Activated CD8-positive, alpha-beta T cell treated with anti-CD3 and anti-CD28 coated beads for 36 hours (primary cell): ENCODE measurements at regions not wholly inside any gene's neighbourhood (a gene's known extent, or its start where the extent isn't known, plus 50 kb on each side); places are given as distances from the start of the nearest gene placed in this dataset.

Source experiments
- ATAC-seq: fragments of 200-7000 bp; cut with Tn5 transposase; one replicate; pipeline ENCODE4 v1.10.0; 2021; ENCODE audit warnings: mild to moderate bottlenecking, moderate library complexity
- CTCF ChIA-PET: fragments of 350-600 bp; sonication (Branson Sonifier 250); formaldehyde crosslinking; loops from one replicate; lab custom pipeline; 2021; ENCODE audit warnings: antibody characterized with exemption; lab: Charles Lee
- POLR2A ChIA-PET: fragments of 350-600 bp; sonication (Branson Sonifier 250); formaldehyde crosslinking; loops from one replicate; lab custom pipeline; 2021; ENCODE audit warnings: antibody characterized with exemption; lab: Charles Lee
- DNase-seq: peaks from one replicate; pipeline ENCODE4 v3.0.0-alpha.2; 2020
- H3K27ac Mint-ChIP-seq: one replicate; pipeline ENCODE4 v1.8.0; 2021; ENCODE audit warnings: mild to moderate bottlenecking, mixed read lengths
- H3K27me3 Mint-ChIP-seq: one replicate; pipeline ENCODE4 v1.8.0; 2021; ENCODE audit warnings: mixed read lengths
- H3K36me3 Mint-ChIP-seq: one replicate; pipeline ENCODE4 v1.8.0; 2021; ENCODE audit warnings: low read depth, mixed read lengths
- H3K4me1 Mint-ChIP-seq: one replicate; pipeline ENCODE4 v1.8.0; 2021; ENCODE audit warnings: low read depth, mixed read lengths
- H3K4me3 Mint-ChIP-seq: one replicate; pipeline ENCODE4 v1.8.0; 2021; ENCODE audit warnings: mild to moderate bottlenecking, moderate library complexity, mixed read lengths
- H3K9me3 Mint-ChIP-seq: one replicate; pipeline ENCODE4 v1.8.0; 2021; ENCODE audit warnings: mixed read lengths
- intact Hi-C: fragments of 100-400 bp; cut with micrococcal nuclease; formaldehyde crosslinking; loops from one replicate; pipeline ENCODE4 v1.10.0; 2022
- TF ChIP-seq, protein P1 (sequence below): fragments of 200-600 bp; IDR thresholded peaks from one replicate; pipeline ENCODE4 v1.8.0; 2022; ENCODE audit warnings: antibody characterized with exemption, mild to moderate bottlenecking

DNA sequence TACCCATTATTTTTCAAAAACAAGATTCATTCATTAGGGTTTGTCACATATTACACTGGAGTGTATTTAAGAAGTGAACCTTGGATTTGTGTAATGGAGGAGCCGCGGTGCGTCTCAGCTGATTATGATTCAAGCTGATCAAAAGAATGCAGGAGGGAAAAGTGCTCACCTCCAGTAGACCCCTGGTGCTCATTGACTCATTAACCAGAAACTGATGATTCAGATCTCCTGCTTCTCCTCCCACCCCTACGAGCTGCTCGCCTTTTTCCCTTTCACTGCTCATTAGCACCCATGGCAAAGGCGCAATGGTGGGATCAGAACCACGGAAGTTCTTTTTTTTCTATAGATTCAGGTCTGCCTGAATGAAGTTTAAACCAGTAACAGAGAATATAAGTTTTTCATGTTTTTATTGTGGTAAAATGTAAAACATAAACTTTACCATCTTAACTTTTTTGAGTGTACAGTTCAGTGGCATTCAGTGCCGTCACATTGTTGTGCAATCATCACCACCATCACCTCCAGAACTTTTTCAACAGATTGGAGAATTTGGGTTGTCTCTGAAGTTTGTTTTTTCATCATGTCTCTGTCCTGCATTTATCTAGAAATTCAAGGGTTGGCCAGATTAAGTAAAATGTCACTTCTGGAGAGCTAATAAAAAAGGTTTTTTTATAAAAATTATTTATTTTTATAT is 101.6 kb downstream of the LINC00237 start:
- no peaks in the 10 kb centered on the region for H3K36me3 Mint-ChIP-seq
- ChIA-PET CTCF (no interaction called here), POLR2A (no interaction called here)

DNA sequence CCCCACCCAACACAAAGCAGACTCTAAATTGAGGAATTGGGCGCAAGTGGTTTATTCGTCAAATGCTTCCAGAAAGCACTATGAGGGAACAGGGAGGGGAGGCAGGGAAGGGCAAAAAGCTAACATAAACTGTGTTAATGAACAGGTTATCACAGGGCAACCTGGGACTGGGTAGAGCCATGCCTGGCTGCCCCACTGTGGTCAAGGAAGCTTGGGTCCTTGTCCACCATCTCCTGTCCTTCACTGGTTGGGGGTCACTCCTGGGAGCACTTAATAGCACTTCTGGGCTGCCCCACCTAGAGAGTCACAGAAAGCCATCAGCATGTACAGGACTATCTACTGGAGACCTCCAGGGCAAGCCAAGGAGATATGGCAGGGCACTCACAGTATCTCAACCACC is 102.3 kb downstream of the LINC00237 start:
- Mint-ChIP-seq H3K4me1 (no peaks in the 10 kb centered on the region), H3K4me3 (no peak overlapping the region), H3K27ac (no peak overlapping the region), H3K36me3 (no peaks in the 10 kb centered on the region), H3K27me3 (peaks cover 8% of the 10 kb centered on the region), H3K9me3 (no peaks in the 10 kb centered on the region)
- intact Hi-C loops: no loop called here
- no peak for ATAC-seq
- TF ChIP-seq, protein P1, sequence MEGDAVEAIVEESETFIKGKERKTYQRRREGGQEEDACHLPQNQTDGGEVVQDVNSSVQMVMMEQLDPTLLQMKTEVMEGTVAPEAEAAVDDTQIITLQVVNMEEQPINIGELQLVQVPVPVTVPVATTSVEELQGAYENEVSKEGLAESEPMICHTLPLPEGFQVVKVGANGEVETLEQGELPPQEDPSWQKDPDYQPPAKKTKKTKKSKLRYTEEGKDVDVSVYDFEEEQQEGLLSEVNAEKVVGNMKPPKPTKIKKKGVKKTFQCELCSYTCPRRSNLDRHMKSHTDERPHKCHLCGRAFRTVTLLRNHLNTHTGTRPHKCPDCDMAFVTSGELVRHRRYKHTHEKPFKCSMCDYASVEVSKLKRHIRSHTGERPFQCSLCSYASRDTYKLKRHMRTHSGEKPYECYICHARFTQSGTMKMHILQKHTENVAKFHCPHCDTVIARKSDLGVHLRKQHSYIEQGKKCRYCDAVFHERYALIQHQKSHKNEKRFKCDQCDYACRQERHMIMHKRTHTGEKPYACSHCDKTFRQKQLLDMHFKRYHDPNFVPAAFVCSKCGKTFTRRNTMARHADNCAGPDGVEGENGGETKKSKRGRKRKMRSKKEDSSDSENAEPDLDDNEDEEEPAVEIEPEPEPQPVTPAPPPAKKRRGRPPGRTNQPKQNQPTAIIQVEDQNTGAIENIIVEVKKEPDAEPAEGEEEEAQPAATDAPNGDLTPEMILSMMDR: no peak
- ChIA-PET CTCF (no interaction called here), POLR2A (no interaction called here)
- DNase-seq: no peak

More for the DNA sequence above, 101.6 kb downstream of the LINC00237 start:
- ATAC-seq (no peak), DNase-seq (no peak)
- Mint-ChIP-seq H3K4me1 (no peaks in the 10 kb centered on the region), H3K27ac (no peak overlapping the region), H3K9me3 (no peaks in the 10 kb centered on the region), H3K4me3 (no peak overlapping the region), H3K27me3 (peaks cover 8% of the 10 kb centered on the region)
- intact Hi-C loops: no loop called here
- TF ChIP-seq, protein P1: no peak

DNA sequence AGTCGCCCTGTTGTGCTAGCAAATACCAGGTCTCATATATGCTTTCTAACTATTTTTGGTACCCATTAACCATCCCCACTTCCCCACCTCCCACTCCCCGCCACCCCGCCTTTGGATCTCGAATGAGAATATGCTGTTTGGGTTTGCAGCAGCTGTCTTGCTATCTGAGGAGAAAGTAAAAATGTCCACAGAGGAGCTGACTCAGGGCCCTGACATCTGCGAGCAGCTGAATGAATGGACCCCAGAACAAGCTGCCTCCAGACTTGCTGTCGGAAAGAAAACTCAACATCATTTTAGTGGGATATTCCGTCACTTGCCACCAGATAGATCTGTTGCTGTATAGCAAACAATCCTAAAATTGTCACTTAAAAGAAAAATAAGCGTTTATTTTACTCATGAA is 103.7 kb downstream of the LINC00237 start:
- ChIA-PET CTCF (no interaction called here), POLR2A (no interaction called here)
- DNase-seq (no peak), ATAC-seq (no peak)
- no peaks in the 10 kb centered on the region for H3K36me3 Mint-ChIP-seq
- intact Hi-C loops: no loop called here
- TF ChIP-seq, protein P1: no peak
- H3K27ac Mint-ChIP-seq: no peak overlapping the region
- no peaks in the 10 kb centered on the region for H3K9me3 Mint-ChIP-seq
- no peaks in the 10 kb centered on the region for H3K4me1 Mint-ChIP-seq
- H3K27me3 Mint-ChIP-seq: peaks cover 6% of the 10 kb centered on the region
- H3K4me3 Mint-ChIP-seq: no peak overlapping the region

DNA sequence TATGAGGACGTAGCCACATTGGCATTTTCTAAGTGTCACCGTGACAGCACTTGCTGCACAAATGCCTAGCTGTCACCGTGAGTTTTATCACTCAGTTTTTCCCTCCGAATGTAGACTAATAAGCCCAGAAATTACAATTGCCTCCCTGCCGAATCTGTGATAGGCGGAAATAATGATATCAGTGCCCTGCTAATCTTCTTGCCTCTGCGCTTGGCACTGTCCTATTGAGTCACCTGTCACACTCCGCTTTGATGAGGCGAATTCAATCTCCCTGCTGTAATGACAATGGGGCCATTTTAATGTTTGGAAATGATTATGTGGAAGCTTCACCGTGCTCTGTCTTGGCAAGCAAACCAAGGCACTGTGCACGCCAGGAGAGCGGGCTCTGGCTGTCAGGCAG is 112.8 kb downstream of the LINC00237 start:
- intact Hi-C loops: no loop called here
- ATAC-seq (no peak), DNase-seq (no peak)
- Mint-ChIP-seq H3K4me1 (no peaks in the 10 kb centered on the region), H3K27me3 (peaks cover 10% of the 10 kb centered on the region), H3K9me3 (no peaks in the 10 kb centered on the region), H3K36me3 (no peaks in the 10 kb centered on the region), H3K27ac (no peak overlapping the region), H3K4me3 (no peak overlapping the region)
- POLR2A ChIA-PET: no interaction called here
- TF ChIP-seq, protein P1: no peak
- CTCF ChIA-PET: no interaction called here

DNA sequence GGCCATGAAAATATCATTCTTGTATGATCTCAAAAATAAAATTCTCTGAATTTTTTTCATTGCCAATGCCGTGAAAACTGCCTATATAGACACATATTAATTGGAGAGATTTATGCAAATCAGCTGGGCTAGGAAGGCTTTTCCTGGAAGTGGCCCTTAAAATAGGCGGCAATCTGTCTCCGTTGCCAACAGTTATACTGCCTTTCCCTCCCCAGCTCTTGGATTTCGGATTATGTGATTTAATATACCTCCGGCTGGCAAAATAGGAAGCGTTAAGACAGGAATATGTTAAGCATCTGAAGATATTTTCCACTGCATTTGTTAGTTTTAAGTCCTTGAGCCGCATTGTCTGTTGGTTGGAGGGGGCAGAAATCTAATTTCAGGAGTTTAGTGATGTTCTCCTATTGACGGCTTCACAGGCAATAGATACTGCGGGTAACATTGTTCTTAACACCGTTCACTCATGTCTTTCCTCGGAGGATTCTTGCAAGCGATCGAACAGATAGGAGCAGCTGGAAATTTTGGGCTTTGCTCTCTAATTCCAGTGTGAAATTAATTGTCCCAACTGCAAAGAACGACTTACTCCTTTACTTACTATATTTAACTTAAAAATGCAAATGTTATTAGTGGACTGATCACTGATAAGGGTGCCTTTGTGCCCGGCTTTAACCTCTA is 113.3 kb downstream of the LINC00237 start:
- intact Hi-C loops: no loop called here
- Mint-ChIP-seq H3K36me3 (no peaks in the 10 kb centered on the region), H3K27me3 (peaks cover 10% of the 10 kb centered on the region), H3K4me1 (no peaks in the 10 kb centered on the region), H3K9me3 (no peaks in the 10 kb centered on the region), H3K27ac (no peak overlapping the region), H3K4me3 (no peak overlapping the region)
- DNase-seq (no peak), ATAC-seq (no peak)
- TF ChIP-seq, protein P1: no peak
- ChIA-PET POLR2A (no interaction called here), CTCF (no interaction called here)
